ENCODE measurements at regions not wholly inside any gene's neighbourhood (a gene's known extent, or its start where the extent isn't known, plus 50 kb on each side); places are given as distances from the start of the nearest gene placed in this dataset.
A peak's percentile ranks its signal among the peaks of the same experiment; 100 is the strongest.
"Not testable (repeated sequence)": the region's sequence is repeated elsewhere in the genome, so short reads cannot be mapped to it uniquely, and the experiment has no call there.

GRCh38 chr9:129457325-129457779 is 163.5 kb downstream of the C9orf50 start:
- DNase-seq (ENCODE audit: low read depth, low spot score) = no peak

- DNase-seq (ENCODE audit: low read depth, low spot score) = no peak
Measured at GRCh38 chr9:129456549-129457324, 164.2 kb downstream of the C9orf50 start.

GRCh38 chr9:129455151-129455995 is 165.5 kb downstream of the C9orf50 start:
- peak; percentile 31 for DNase-seq (ENCODE audit: low read depth, low spot score)

- DNase-seq (ENCODE audit: low read depth, low spot score) = no peak
Measured at GRCh38 chr9:129454467-129455067, 166.3 kb downstream of the C9orf50 start.

GRCh38 chr9:129453734-129454133 is 167.2 kb downstream of the C9orf50 start:
- DNase-seq (ENCODE audit: low read depth, low spot score) = no peak

GRCh38 chr9:129451669-129452068 is 169.2 kb downstream of the C9orf50 start:
- no peak for DNase-seq (ENCODE audit: low read depth, low spot score)

GRCh38 chr9:129451089-129451656 is 169.7 kb downstream of the C9orf50 start:
- no peak for DNase-seq (ENCODE audit: low read depth, low spot score)

GRCh38 chr9:129449066-129449465 is 171.8 kb downstream of the C9orf50 start:
- no peak for DNase-seq (ENCODE audit: low read depth, low spot score)

- DNase-seq (ENCODE audit: low read depth, low spot score) = no peak
Measured at GRCh38 chr9:129446828-129447550, 173.9 kb downstream of the C9orf50 start.

- DNase-seq (ENCODE audit: low read depth, low spot score) = no peak
Measured at GRCh38 chr9:129445794-129446306, 175.1 kb downstream of the C9orf50 start.

- DNase-seq (ENCODE audit: low read depth, low spot score) = not testable (repeated sequence)
Measured at GRCh38 chr9:129443515-129444164, 177.3 kb downstream of the C9orf50 start.

GRCh38 chr9:129442803-129443511 is 177.9 kb downstream of the C9orf50 start:
- no peak for DNase-seq (ENCODE audit: low read depth, low spot score)

- no peak for DNase-seq (ENCODE audit: low read depth, low spot score)
Measured at GRCh38 chr9:129441852-129442251, 179.0 kb downstream of the C9orf50 start.

- no peak for DNase-seq (ENCODE audit: low read depth, low spot score)
Measured at GRCh38 chr9:129440435-129441186, 180.3 kb downstream of the C9orf50 start.

GRCh38 chr9:129439242-129439641 is 181.7 kb downstream of the C9orf50 start:
- DNase-seq (ENCODE audit: low read depth, low spot score) = no peak

GRCh38 chr9:129437626-129438323 is 183.1 kb downstream of the C9orf50 start:
- no peak for DNase-seq (ENCODE audit: low read depth, low spot score)

- DNase-seq (ENCODE audit: low read depth, low spot score) = peak; percentile 87
Measured at GRCh38 chr9:129436751-129437625, 183.9 kb downstream of the C9orf50 start.

All from astrocyte of the hippocampus (primary cell).